Breast epithelium (tissue), 3 donors: ENCODE measurements at regions not wholly inside any gene's neighbourhood (a gene's known extent, or its start where the extent isn't known, plus 50 kb on each side); places are given as distances from the start of the nearest gene placed in this dataset.

Source experiments
- CTCF ChIP-seq, 3 donors: fragments of 450-650 bp; IDR thresholded peaks; one replicate each; pipeline ENCODE4 v1.5.1; 2016 to 2017; ENCODE audit warnings: antibody characterized with exemption in 3 of 3, mild to moderate bottlenecking in 3 of 3, moderate library complexity in 3 of 3
- POLR2A ChIP-seq: fragments of 450-650 bp; IDR thresholded peaks from one replicate; pipeline ENCODE4 v1.6.1; 2016; ENCODE audit warnings: antibody characterized with exemption, mild to moderate bottlenecking, moderate library complexity

DNA sequence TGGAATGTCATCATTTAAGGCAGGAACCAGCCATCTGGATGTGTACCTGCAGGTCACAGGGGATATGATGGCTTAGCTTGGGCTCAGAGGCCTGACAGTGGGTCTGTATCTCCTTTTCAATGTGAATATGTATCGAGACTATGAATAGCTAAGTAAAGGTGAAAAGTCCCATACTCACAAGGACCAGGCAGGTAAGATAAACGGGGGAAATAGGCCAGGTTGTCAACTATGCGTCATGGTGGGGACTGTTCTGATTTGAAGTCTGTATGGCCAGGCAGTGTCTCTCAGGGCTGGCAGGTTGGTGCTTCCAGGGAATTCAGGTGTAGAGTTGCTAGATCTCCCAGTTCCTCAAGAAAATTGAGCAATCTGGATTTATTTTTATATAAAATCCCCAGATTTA, 987.9 kb upstream of the WWC1 start:
- no peak for TF ChIP-seq POLR2A
- no peak for TF ChIP-seq CTCF (IDR thresholded peaks at IDR 0.05)
